Middle frontal gyrus (tissue), 1 donor: ENCODE measurements at regions not wholly inside any gene's neighbourhood (a gene's known extent, or its start where the extent isn't known, plus 50 kb on each side); places are given as distances from the start of the nearest gene placed in this dataset.

Experiments
- DNase-seq: peaks from one replicate; pipeline ENCODE4 v3.0.0-alpha.2; 2015; ENCODE audit warnings: low spot score; ENCODE audit errors: extremely low spot score

DNA sequence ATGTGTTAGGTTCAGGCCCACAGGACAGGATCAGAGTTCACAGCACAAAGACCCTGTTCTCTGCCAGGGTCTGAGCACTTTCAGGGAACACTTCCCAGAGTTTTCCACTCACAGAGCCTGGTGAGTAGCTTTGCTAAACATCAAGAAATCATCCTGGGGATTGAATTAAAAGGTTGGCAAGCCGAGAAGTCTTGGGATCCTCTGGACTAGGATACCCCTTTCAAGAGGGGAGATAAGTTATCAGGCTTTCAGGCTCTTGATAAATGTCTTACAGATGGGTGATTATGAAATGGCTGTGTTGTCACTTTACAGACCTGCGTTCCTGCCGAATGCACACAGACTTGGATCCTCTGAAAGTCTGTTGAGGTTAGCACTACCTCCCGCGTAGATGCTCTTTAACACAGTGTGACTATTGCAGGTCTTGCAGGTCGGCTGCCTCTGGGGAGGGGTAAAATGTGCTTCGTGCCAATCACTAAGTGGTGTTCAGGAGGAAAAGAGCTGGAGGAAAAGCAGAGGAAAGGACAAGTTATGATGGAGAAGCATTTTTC, 473.5 kb upstream of the AKR1E2 start:
- DNase-seq = no peak

- no peak for DNase-seq
Observed at GRCh38 chr10:4351723-4352413, 474.1 kb upstream of the AKR1E2 start.

DNA sequence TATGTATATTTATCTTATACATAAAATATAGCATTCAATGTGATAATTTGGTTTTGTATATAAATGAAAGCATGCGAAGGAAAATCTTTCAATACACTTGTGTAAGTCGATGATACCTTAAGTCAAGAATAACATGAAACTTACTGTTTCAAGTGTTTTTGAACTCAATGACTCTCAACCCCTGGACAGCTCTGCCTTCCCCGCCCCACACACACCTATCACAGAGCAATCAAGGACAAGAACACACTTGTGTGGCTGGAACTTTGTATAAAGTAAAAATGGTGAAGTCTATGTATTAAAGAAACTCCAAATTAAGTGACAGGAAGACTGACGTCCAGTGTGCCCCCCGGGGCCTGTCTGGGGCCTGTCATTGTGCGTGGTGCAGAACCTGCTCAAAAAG, 478.6 kb upstream of the AKR1E2 start:
- no peak for DNase-seq

DNA sequence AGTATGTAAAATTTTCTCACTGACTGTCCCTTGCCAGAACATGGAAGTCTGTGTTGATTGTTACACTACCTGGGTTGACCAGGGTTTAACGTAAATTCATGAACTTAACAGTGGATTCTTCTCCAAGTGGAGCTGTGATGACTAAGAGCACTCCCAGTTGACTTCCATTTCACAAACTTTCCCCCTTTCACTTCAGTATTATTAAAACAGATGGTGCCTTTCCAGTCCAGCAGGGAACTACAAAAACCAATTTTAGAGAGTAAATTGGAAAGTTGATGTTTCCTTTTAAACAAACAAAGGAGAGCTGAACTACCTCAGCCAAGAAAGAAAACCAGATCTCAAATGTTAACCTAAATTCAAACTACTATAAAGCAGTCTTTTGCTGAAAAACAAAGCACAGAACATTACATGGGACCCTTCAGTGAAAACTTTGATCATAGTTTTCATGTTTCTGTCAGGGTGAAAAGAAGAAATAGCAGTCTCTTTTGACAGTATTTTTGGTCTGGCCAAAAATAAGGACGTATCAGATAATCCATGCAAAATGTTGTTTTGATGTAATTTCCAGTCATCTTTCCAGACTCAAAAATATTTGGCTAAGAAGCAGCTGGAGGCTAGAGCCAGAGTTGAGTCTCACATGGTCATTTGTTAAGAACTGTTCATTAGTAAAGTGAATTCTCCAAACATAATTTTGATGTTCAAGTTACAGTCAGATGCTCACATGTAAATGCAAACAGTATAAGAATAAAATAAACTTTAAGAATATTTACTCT, 479.9 kb upstream of the AKR1E2 start:
- no peak for DNase-seq

DNA sequence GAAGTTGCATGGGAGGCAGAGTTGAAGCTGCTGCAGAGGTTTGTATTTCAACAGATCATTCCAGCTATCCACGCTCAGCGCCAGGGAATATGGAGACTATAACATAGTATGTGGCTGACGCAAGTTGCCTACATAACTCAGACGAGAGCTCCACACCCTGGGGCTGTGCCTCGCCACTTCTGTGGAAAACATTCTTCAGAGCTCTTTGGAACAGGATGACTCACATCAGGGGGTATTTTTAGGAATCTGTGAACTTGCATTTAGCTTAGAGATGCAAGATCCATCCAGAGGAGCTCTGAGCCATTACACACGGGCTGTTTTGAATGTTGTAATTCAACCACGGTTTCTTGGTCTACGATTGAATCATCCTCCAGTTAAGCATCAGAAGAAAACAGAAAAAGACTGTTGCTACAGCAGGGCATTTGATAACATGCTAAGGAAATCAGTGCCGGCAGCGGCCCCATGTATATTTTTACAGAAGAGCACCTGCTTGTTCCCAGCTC, 481.5 kb upstream of the AKR1E2 start:
- DNase-seq = peak; percentile 75

DNA sequence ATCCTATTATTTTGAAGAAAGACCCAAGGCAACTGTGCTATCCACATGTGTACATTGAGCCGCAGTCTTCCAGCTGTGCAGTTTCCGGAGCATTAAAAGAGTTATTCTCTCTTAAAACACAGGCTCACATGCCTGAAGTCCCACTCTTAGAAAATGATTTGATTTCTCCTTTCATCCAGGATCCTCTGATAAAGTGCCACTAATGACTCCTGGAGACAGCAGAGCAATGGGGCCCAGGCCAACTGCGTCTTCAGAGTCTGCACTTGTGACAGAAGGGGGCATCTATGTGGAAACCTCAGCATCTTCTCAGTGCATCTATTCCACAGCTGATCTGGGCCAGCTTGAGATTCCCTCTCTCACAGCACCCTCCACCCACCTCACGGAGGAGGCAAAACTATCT, 482.1 kb upstream of the AKR1E2 start:
- no peak for DNase-seq

GRCh38 chr10:4343091-4343490, 482.9 kb upstream of the AKR1E2 start:
- no peak for DNase-seq

GRCh38 chr10:4338768-4339167, 487.2 kb upstream of the AKR1E2 start:
- no peak for DNase-seq

- DNase-seq = no peak
Observed at GRCh38 chr10:4337563-4337962, 488.4 kb upstream of the AKR1E2 start.

- DNase-seq = no peak
Observed at GRCh38 chr10:4334871-4335270, 491.1 kb upstream of the AKR1E2 start.

- no peak for DNase-seq
Observed at GRCh38 chr10:4334015-4334414, 492.0 kb upstream of the AKR1E2 start.

GRCh38 chr10:4333459-4333894, 492.5 kb upstream of the AKR1E2 start:
- no peak for DNase-seq

DNA sequence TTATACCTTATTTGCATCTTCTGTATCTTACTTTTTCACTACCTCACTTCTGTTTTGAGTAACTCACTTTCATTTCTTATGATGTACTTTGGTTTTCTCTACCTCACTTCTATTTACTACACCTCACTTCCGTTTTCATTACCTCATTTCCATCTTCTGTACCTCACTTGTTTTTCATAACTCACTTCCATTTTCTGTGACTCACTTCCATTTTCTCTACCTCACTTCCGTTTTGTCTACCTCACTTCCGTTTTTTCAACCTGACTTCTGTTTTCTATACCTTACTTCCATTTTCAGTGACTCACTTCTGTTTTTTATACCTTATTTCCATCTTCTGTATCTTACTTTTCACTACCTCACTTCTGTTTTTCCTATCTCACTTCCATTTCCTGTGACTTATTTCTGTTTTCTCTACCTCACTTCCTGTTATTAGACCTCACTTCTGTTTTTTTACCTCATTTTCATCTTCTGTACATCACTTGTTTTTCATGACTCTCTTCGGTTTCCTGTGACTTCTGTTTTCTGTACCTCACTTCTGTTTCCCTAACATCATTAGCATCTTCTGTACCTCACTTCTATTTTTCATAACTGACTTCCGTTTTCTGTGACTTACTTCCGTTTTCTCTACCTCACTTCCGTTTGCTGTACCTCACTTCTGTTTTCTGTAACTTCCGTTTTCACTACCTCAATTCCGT, 493.1 kb upstream of the AKR1E2 start:
- no peak for DNase-seq

- DNase-seq = no peak
Observed at GRCh38 chr10:4331150-4331549, 494.9 kb upstream of the AKR1E2 start.

- DNase-seq = no peak
Observed at GRCh38 chr10:4330636-4331035, 495.4 kb upstream of the AKR1E2 start.

GRCh38 chr10:4329225-4329624, 496.8 kb upstream of the AKR1E2 start:
- no peak for DNase-seq

DNA sequence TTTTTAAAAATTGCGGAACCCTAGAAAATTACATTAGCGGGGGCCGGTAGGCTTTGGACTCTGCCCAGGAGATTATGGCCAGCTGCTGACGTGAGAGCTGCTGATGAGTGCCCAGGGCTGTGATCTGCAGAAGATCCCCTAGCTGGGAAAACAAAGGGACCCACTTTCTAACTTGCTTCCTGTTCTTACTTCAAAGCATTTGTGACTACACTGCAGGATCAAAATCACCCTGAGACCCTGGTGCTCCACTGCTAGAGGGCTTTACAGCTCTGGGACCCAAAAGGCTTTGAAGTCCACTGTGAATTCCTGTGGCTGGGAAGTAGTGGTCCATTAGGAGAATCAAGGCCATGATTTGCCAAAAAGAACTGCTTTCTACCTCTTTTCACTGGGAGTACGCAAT, 499.4 kb upstream of the AKR1E2 start:
- no peak for DNase-seq

GRCh38 chr10:4319870-4320367, 506.1 kb upstream of the AKR1E2 start:
- no peak for DNase-seq

GRCh38 chr10:4316161-4316810, 509.7 kb upstream of the AKR1E2 start:
- no peak for DNase-seq

GRCh38 chr10:4315551-4315950, 510.5 kb upstream of the AKR1E2 start:
- DNase-seq = no peak

GRCh38 chr10:4313051-4313450, 513.0 kb upstream of the AKR1E2 start:
- DNase-seq = no peak
